ENCODE measurements at regions not wholly inside any gene's neighbourhood (a gene's known extent, or its start where the extent isn't known, plus 50 kb on each side); places are given as distances from the start of the nearest gene placed in this dataset.
"Not testable (repeated sequence)": the region's sequence is repeated elsewhere in the genome, so short reads cannot be mapped to it uniquely, and the experiment has no call there.

- 80 to 94% (median 90%) methylated on average over 2 of the region's 2 CpGs for WGBS, 5 donors
- no peak overlapping the region for H3K27ac ChIP-seq
- peaks cover 0 to 33% (median 11%) of the 10 kb centered on the region in 8 donors for H3K9me3 ChIP-seq
- no peak for TF ChIP-seq POLR2A (IDR thresholded peaks at IDR 0.05)
- TF ChIP-seq CTCF (IDR thresholded peaks at IDR 0.05 in 8 of 11, conservative IDR thresholded peaks at IDR 0.05 in 3 of 11), result no peak
- TF ChIP-seq POLR2AphosphoS5 (IDR thresholded peaks at IDR 0.05), result no peak
- intact Hi-C loops (cut with DNase I; ENCODE audit: low total_unique reads), result no loop called here
- DNase-seq, result no peak
- H3K27me3 ChIP-seq (replicated peaks in 1 of 7), result no peaks in the 10 kb centered on the region
- H3K4me1 ChIP-seq, result no peaks in the 10 kb centered on the region
- H3K4me3 ChIP-seq, result no peak overlapping the region
- no peaks in the 10 kb centered on the region for H3K36me3 ChIP-seq
Measured at GRCh38 chr3:26029321-26029720, 239.4 kb downstream of the OXSM start.

GRCh38 chr3:26042126-26042525, 252.2 kb downstream of the OXSM start:
- H3K27ac ChIP-seq; H3K4me3 ChIP-seq; intact Hi-C loops (cut with DNase I; ENCODE audit: low total_unique reads); H3K36me3 ChIP-seq; H3K4me1 ChIP-seq; H3K27me3 ChIP-seq (replicated peaks in 1 of 7): not testable (repeated sequence)
- peak; percentile 59 for DNase-seq
- WGBS, 5 donors, result 80 to 91% (median 84%) methylated on average over 12 of the region's 12 CpGs
- H3K9me3 ChIP-seq, result peaks cover 0 to 41% (median 15%) of the 10 kb centered on the region in 8 donors

- Histone ChIP-seq H3K4me3 (no peak overlapping the region), H3K27me3 (replicated peaks in 1 of 7) (no peaks in the 10 kb centered on the region), H3K4me1 (no peaks in the 10 kb centered on the region), H3K27ac (no peak overlapping the region), H3K9me3 (no peaks in the 10 kb centered on the region), H3K36me3 (no peaks in the 10 kb centered on the region)
- intact Hi-C loops (cut with DNase I; ENCODE audit: low total_unique reads), result no loop called here
- 62 to 84% (median 66%) methylated on average over 1 of the region's 1 CpG for WGBS, 5 donors
- TF ChIP-seq CTCF (IDR thresholded peaks at IDR 0.05 in 8 of 11, conservative IDR thresholded peaks at IDR 0.05 in 3 of 11) (no peak), POLR2A (IDR thresholded peaks at IDR 0.05) (no peak), POLR2AphosphoS5 (IDR thresholded peaks at IDR 0.05) (no peak)
- no peak for DNase-seq
Measured at GRCh38 chr3:26049951-26050350, 260.1 kb downstream of the OXSM start.

GRCh38 chr3:26050776-26051175, 260.9 kb downstream of the OXSM start:
- no peak for DNase-seq
- Histone ChIP-seq H3K9me3 (no peaks in the 10 kb centered on the region), H3K27me3 (replicated peaks in 1 of 7) (no peaks in the 10 kb centered on the region), H3K27ac (no peak overlapping the region), H3K4me1 (no peaks in the 10 kb centered on the region), H3K36me3 (no peaks in the 10 kb centered on the region), H3K4me3 (no peak overlapping the region)
- WGBS, 5 donors, result 69 to 79% (median 73%) methylated on average over 1 of the region's 1 CpG
- intact Hi-C loops (cut with DNase I; ENCODE audit: low total_unique reads), result no loop called here
- TF ChIP-seq CTCF (IDR thresholded peaks at IDR 0.05 in 8 of 11, conservative IDR thresholded peaks at IDR 0.05 in 3 of 11) (no peak), POLR2A (IDR thresholded peaks at IDR 0.05) (no peak), POLR2AphosphoS5 (IDR thresholded peaks at IDR 0.05) (no peak)

- Histone ChIP-seq H3K4me1 (no peaks in the 10 kb centered on the region), H3K4me3 (no peak overlapping the region), H3K9me3 (no peaks in the 10 kb centered on the region), H3K36me3 (no peaks in the 10 kb centered on the region), H3K27ac (no peak overlapping the region), H3K27me3 (replicated peaks in 1 of 7) (no peaks in the 10 kb centered on the region)
- 75 to 93% (median 80%) methylated on average over 4 of the region's 4 CpGs for WGBS, 5 donors
- no peak for DNase-seq
- TF ChIP-seq CTCF (IDR thresholded peaks at IDR 0.05 in 8 of 11, conservative IDR thresholded peaks at IDR 0.05 in 3 of 11) (no peak), POLR2AphosphoS5 (IDR thresholded peaks at IDR 0.05) (no peak), POLR2A (IDR thresholded peaks at IDR 0.05) (no peak)
- intact Hi-C loops (cut with DNase I; ENCODE audit: low total_unique reads), result no loop called here
Measured at GRCh38 chr3:26058901-26059321, 269.0 kb downstream of the OXSM start.

All from spleen (tissue), 11 donors.